Stimulated activated CD8-positive, alpha-beta memory T cell treated with anti-CD3 and anti-CD28 coated beads, Interleukin-12 subunit alpha, Interleukin-12 subunit beta, amount 100 ng/mL, for 24 hours (primary cell): ENCODE measurements at regions not wholly inside any gene's neighbourhood (a gene's known extent, or its start where the extent isn't known, plus 50 kb on each side); places are given as distances from the start of the nearest gene placed in this dataset.

ENCODE experiments used
- DNase-seq: peaks from one replicate; pipeline ENCODE4 v3.0.0-alpha.2; 2020; ENCODE audit errors: extremely low read depth

DNA sequence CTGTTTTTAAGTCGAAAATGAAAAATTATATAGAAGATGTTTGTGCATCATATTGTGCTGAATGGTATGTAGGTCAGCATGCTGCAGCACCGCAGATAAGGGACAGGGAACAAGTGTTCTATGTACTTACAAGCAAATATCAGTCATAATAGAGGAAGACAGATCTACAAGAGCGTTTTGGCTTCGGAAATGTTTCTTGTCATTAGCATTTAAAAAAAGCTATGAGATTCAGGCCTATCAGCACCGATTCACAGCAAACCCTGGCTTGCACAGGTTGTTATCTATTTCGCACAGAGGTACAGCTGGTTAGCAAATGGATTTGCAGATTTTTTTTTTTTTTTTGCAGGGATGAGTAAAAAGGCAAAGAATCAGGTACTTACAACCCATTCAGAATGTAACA is 204.2 kb upstream of the TBC1D5 start:
- DNase-seq = no peak

- no peak for DNase-seq
Measured at GRCh38 chr3:17945799-17946399, 203.5 kb upstream of the TBC1D5 start.

DNA sequence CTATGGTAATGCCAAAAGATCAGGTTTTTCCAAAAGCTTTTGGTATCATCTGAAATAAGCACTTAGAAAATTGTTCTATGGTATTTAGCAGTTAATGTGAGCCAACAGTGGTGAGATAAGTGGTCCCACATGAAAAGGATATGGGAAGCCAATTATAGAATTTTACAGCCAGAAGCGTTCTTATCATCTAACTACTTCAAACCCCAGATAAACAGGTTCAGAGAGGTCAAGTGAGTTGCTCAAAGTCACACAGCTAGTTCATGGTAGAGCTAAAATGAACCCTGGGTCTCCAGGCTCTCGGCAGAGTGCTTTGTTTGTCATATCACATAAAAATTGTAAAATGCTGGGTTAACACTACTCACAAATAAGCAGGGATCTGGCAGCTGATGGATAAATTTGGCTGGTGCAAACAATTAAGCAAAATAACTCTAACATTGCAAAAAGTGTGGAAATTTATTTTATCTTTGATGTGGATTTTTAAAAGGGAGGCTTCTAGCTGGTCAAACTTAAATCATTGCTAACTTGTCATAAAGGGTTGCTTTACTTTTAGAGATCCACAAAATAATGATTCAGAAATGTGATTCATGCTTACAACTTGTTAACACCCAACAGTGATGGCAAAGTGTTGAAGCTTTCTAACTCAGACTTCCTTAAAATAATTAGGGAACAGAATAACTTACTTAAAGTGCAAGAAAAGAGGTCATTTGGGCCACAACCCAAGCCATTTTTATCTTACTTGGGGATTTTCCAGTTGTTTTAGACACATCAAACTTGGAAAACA is 202.8 kb upstream of the TBC1D5 start:
- DNase-seq = no peak

DNA sequence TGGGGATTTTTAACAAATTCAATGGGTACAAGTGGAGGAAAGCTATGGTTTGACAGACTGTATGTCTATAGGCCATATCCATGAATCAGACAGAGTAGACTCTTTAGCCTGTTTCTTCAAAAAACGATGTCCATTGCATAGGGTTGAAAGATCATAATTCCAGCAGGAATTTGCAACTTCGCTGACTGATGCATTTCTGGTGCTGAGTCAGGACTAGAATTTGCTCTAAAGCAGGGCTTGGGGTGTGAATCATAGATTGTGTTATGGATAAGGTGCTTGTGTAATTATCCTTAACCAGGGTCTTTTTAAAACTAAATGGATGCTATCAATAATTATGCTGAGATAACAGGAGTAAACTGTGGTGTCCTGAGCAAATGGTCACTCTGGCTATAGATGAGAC is 200.4 kb upstream of the TBC1D5 start:
- DNase-seq = no peak

DNA sequence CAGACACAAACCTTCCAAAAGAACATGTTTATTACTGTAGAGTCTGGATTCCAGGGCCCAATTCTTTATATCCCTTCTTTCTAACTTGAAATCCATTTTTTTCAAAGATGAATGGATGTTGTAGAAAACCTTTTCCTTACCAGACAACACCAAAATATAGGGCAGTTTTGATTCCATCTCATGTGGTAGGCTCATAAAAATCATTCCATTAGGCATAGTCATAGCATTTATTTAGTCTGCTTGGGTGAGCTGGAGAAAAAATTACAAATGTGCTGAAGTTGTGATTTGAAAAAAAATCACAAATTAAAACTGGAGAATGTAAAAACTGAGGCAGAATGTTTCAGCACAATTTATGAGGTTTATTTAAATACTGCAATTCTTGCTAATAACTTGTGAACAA is 199.3 kb upstream of the TBC1D5 start:
- no peak for DNase-seq

DNA sequence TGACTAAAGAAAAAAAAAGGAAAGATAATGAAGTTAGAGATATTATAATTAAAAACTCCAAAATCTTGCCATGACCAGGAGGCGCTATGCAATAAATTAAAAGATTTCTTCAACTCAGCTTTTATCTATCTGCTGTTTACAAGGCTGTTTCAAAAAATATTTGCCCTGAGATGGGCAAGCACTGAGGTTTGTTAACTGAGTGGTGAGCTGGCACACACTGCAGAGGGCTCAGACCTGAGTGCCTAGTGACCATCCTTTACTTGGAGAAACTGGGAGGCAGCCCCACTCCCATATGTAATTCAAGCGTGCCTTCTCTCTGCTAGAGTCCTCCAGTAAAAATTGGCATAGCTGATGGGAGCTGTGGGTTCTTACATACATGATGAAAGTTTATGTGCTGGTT is 198.7 kb upstream of the TBC1D5 start:
- no peak for DNase-seq

DNA sequence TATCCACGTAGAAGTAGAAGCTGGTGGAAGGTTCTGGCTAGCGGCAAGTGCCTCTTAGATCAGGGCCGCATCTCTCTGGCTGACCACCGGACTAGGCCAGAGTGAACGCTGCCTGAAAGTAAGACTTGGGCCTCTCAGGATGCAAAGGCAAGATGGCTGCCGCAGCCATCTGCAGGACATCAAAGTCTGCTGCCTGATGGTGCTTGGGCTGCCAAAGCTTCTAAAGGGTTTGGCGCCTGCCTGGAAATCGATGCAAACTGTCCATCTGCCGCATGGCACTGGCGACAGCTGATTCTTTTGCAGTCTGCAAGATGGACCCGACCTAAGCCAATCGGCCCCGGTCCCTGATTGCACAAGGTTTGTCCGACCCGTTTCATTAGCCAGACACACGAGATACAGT is 196.7 kb upstream of the TBC1D5 start:
- no peak for DNase-seq

- DNase-seq = no peak
Measured at GRCh38 chr3:17938313-17938712, 195.9 kb upstream of the TBC1D5 start.

- no peak for DNase-seq
Measured at GRCh38 chr3:17936736-17937480, 194.5 kb upstream of the TBC1D5 start.

DNA sequence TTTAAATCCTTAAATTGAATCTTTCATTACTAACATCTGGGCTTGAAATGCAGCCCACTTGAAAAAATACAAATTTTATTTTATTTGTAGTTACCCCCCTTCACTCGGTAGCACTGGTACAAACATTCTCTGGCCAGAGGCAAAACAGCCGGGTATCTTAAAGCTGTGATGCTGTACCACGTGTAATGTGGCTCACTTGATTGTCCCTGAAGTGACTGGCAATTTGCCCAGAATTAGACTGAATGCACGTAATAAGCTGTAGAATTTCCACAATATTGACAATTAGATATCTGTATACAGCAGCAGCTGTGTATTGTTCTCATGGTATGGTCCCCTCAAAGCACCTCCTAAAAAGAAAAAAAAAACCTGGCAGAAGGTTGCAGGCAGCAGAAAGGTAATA is 192.8 kb upstream of the TBC1D5 start:
- DNase-seq = no peak

DNA sequence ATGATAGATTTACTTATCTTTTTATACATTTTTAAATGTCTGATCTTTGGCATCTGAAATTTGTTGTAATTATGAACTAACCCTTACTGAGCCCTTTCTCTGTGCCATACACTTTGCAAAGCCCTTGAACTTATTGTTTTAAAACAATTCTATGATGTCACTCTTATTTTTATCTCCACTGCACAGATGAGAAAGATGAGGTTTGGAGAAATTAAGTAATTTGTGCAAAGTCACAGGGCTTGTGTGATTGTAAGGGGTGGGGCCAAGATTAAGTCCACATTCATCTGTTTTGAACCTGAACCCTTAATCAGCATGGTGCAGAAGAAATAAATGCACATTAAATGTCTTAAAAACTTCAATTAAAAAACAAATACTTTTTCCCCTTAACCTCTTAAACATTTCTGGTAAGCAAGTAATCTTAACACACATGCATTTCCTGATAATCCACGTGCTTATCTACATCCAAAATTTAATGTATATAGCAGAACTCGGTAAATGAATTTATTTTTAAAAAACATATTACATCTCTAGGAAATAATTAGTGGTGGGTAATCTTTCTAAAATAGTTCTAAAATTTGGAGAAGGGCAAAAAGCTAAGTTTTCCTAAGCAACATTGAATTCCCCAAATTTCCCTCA is 189.8 kb upstream of the TBC1D5 start:
- no peak for DNase-seq

DNA sequence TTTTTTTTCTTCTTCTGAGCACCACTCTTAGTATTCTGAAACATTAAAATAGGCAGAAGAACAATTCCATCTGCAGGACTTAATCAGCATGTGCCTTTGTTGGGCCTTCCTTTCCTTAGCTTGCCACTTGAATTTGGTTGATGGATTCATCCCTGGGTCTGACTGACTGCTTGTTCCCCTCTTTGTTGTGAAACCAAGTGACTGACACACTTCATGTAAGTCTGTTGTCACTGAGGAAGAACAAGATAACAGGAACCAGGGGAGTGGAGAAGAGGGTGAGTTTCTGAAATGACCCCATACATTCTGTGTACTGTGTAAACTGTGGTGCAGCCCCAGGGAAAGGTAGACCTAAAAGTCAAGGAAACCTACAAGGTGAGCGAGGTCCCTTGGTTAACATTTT is 188.7 kb upstream of the TBC1D5 start:
- DNase-seq = no peak

- DNase-seq = no peak
Measured at GRCh38 chr3:17928502-17929145, 186.2 kb upstream of the TBC1D5 start.

DNA sequence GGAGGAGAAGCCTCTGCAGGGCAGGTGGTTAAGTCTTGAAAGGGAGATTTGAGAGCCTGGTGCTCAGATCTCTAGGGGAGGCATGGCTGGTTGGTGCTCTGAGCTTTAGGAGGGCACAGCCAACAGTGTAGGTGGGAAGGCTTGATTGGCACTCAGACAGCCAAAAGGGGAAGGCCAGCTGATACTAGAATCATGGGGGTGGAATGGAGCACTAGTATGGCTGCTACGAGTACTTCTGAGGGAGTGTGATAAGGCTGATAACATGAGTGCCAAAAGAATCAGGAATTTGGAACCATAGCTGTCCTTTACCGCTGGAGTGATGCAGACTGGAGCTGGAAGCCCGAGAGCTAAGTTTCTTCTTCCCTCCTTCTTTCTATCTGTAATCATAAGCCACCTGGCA is 184.6 kb upstream of the TBC1D5 start:
- no peak for DNase-seq

DNA sequence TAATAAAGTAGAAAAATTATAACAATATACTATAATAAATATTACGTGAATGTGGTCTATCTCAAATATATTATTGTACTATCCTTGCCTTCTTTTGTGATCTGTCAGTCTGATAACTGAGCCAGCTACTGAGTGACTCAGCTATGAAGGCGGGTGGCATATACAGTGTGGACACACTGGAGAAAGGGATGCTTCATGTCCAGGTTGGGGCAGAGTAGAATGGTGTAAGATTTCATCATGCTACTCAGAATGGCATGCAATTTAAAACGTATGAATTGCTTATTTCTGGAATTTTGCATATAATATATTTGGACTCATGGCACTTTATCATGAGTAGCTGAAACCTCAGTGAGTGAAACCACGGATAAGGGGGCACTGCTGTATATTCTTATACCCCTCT is 172.9 kb upstream of the TBC1D5 start:
- no peak for DNase-seq

GRCh38 chr3:17913359-17913758 is 170.9 kb upstream of the TBC1D5 start:
- no peak for DNase-seq

DNA sequence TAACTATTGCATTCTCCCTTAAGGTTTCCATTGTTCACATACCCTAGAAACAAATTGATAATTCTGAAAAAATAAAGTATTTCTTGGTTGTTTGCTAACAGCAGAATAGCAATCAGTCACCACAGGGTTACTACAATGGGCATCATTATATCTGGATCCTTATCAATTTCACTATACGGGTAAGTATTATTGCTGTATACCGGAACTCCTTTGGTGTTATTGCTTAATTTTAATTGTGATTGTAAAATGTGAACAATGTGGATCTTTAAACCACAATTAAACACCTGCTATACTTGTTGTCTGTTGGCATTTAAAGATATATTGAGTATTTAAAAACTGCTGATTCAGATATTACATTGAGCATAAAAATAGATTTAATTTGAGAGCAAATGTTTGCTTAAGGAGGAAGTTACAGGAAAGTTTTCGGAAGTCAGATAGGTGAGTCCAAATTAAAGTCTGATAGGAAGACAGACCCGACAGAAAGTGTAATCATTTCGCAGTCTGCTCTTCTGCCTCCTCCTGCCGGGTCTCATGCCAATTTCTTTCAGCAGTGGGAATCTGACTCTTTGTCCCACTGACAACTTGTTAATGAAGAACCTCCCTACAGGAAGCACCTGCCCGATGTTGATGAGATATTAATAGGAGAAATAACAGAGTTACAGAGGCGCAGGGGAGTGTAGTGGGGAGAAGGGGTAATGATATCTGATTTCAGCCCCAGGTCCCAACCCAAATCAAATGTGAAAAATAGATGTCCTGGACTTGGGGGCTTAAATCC is 169.7 kb upstream of the TBC1D5 start:
- no peak for DNase-seq

DNA sequence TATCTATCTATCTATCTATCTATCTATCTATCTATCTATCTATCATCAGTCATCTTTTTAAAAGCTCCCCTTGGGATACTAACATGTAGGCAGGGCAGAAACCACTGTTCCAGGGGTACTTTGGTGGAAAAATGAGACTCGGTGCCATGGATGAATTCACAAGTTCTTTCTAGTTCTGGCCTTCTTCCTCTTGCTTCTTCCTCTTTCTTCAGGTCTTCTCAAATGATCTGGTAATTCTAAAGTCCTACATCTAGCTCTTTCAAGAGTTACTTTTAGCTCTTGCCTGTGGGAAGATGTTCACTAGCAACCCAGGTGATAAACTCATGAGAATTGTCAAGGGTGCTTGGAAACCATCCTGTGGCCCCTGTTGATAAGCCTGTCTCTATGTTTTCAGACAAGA is 168.5 kb upstream of the TBC1D5 start:
- DNase-seq = no peak

DNA sequence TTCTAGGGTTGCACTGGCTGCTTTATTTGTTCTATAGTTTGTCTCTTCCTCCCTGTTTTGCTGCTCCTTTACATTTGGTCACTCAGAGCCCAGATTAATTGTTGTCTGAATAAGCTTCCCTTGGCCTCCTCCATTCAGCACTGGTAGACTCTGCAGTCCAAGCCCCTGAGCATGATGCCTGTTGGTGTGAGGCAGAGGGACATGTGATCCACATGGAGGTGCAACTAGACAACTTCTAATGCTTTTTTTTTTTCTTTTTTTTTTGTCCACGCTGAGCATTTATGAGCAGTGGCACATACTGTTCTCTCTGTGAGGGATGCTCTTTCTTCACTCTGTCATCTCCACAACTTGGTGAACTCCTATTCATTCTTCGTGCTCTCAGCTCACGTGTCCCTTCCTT is 167.3 kb upstream of the TBC1D5 start:
- DNase-seq = no peak

- no peak for DNase-seq
Measured at GRCh38 chr3:17908399-17909191, 166.2 kb upstream of the TBC1D5 start.

DNA sequence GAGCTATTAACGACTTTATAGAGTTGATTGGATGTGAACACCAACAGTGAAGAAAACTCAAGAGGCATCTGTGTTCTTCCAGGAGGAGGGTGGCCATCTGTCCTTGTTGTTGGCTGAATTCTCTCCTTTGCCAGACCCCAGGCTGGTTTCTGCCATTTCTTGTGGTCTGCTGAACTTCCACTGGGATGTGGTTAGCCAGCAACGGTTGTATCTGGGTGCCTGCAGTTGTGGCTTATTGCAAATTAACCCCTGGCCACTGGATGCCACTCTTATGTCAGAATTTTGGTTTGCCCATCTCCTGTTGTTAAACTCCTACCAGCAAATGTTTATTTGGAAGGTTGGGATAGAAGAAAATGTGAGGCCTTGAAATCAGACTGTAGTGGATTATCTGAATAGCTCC is 163.6 kb upstream of the TBC1D5 start:
- no peak for DNase-seq
